22Rv1 (cell line): ENCODE measurements at regions not wholly inside any gene's neighbourhood (a gene's known extent, or its start where the extent isn't known, plus 50 kb on each side); places are given as distances from the start of the nearest gene placed in this dataset.
"Not testable (repeated sequence)": the region's sequence is repeated elsewhere in the genome, so short reads cannot be mapped to it uniquely, and the experiment has no call there.

Experiments used
- CTCF ChIP-seq: fragments of 450-650 bp; IDR thresholded peaks from 2 replicates; pipeline ENCODE4 v1.5.1; 2017; ENCODE audit warnings: mild to moderate bottlenecking
- ZFX ChIP-seq: fragments of 450-650 bp; IDR thresholded peaks from 2 replicates; pipeline ENCODE4 v1.6.1; 2017; ENCODE audit warnings: antibody characterized with exemption, borderline replicate concordance

GRCh38 chr1:74951981-74952380, 182.2 kb upstream of the LHX8 start:
- TF ChIP-seq CTCF, ZFX: not testable (repeated sequence)
